ENCODE measurements at regions not wholly inside any gene's neighbourhood (a gene's known extent, or its start where the extent isn't known, plus 50 kb on each side); places are given as distances from the start of the nearest gene placed in this dataset.
"Not testable (repeated sequence)": the region's sequence is repeated elsewhere in the genome, so short reads cannot be mapped to it uniquely, and the experiment has no call there.

DNA sequence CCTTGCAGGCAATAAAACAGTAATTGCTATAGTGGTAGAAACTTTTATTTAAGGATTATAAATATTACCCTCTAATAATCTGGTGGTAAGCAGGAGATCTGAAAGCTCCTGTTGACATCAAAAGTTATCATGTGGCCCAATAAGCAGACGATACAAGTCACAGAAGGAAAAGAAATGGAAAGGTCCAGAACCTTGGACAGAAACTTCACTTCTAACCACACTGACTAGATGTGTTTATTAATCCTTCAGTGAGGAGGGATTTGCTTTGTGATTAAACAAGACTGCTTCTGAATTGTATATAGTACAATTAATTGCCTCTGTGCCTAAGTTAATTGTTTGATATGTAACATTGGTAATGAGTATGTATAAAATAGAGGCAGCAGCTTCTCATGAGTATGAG is 652.7 kb upstream of the MIS18BP1 start:
- TF ChIP-seq, protein P1, sequence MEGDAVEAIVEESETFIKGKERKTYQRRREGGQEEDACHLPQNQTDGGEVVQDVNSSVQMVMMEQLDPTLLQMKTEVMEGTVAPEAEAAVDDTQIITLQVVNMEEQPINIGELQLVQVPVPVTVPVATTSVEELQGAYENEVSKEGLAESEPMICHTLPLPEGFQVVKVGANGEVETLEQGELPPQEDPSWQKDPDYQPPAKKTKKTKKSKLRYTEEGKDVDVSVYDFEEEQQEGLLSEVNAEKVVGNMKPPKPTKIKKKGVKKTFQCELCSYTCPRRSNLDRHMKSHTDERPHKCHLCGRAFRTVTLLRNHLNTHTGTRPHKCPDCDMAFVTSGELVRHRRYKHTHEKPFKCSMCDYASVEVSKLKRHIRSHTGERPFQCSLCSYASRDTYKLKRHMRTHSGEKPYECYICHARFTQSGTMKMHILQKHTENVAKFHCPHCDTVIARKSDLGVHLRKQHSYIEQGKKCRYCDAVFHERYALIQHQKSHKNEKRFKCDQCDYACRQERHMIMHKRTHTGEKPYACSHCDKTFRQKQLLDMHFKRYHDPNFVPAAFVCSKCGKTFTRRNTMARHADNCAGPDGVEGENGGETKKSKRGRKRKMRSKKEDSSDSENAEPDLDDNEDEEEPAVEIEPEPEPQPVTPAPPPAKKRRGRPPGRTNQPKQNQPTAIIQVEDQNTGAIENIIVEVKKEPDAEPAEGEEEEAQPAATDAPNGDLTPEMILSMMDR (IDR thresholded peaks at IDR 0.05; ENCODE audit: low read depth, low read length): no peak
- H3K4me3 ChIP-seq (ENCODE audit: low read depth, low read length): no peak overlapping the region

DNA sequence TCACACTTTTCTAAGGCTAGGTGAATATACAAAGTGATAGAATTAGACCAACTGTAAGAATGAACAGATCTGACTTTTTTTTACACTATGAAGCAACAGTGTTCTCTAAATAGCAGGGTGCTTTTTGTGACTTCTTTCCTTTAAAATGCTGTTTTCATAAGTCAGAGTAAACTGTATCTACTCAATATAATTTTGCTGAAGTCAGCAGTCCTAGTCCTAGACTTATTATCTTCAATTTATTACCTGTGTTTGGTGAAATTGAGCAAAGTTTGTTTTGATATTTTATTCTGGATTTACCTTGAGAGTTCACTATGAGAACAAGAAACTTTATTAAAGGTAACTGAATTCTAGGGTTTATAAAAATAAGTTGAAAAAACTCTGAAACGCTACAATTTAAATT is 651.3 kb upstream of the MIS18BP1 start:
- TF ChIP-seq, protein P1 (IDR thresholded peaks at IDR 0.05; ENCODE audit: low read depth, low read length): no peak
- no peak overlapping the region for H3K4me3 ChIP-seq (ENCODE audit: low read depth, low read length)

DNA sequence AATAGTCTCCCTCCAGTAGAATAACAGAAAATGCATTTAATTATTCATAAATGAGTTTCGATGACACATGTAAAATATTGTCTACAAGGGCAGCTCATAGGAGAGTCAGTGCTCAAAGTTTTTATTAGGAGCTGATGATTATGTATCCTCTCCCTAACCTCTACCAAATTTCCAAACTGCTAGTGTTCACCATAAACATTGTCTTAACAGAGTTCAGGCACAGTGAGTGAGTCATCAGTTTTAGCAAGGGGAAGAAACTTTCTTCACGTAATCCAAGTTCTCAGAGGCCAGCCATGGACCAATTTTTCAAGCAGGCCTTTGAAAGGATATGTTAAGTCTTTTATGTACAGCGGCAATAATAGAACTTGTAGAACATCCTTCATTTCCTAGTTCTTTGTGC is 649.2 kb upstream of the MIS18BP1 start:
- TF ChIP-seq, protein P1 (IDR thresholded peaks at IDR 0.05; ENCODE audit: low read depth, low read length): no peak

DNA sequence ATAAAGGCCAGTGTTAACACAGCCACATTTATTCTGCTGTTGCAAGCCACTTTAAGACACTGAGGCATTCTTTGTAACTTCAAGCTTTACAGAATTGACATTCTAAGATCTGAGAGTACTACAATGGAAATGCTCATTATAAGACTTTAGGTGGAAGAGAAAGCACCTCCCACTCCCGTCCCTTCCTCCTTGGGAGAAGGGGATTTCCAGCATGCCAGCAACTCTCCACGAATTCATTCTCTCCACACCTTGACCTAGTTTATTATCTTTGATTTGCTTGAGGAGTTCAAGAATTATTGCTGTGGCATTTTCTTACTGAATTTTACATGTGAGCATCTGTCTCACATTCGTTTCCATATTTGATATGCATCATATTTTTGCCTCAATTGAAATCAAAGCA is 644.4 kb upstream of the MIS18BP1 start:
- TF ChIP-seq, protein P1 (IDR thresholded peaks at IDR 0.05; ENCODE audit: low read depth, low read length): no peak
- H3K4me3 ChIP-seq (ENCODE audit: low read depth, low read length): no peak overlapping the region

More for the DNA sequence above, 649.2 kb upstream of the MIS18BP1 start:
- no peak overlapping the region for H3K4me3 ChIP-seq (ENCODE audit: low read depth, low read length)

DNA sequence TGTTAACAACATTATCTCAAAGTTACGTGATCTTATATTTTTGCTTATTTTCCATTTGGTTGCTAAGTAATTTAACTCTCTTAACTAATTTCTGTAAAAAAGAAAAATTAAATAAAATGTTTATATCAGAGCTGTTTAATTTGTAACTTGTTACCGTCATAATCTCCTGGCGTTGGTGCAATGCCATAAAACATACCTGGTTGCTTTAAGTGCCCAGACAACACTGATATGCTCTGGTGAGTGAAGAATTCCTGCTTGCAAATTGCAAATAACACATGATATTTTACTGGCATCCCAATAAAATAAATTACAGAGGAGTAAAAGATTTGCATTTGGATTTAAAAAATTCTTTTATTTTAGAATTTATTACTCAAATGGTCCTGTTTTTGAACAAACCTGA is 640.1 kb upstream of the MIS18BP1 start:
- TF ChIP-seq, protein P1 (IDR thresholded peaks at IDR 0.05; ENCODE audit: low read depth, low read length): no peak
- H3K4me3 ChIP-seq (ENCODE audit: low read depth, low read length): no peak overlapping the region

DNA sequence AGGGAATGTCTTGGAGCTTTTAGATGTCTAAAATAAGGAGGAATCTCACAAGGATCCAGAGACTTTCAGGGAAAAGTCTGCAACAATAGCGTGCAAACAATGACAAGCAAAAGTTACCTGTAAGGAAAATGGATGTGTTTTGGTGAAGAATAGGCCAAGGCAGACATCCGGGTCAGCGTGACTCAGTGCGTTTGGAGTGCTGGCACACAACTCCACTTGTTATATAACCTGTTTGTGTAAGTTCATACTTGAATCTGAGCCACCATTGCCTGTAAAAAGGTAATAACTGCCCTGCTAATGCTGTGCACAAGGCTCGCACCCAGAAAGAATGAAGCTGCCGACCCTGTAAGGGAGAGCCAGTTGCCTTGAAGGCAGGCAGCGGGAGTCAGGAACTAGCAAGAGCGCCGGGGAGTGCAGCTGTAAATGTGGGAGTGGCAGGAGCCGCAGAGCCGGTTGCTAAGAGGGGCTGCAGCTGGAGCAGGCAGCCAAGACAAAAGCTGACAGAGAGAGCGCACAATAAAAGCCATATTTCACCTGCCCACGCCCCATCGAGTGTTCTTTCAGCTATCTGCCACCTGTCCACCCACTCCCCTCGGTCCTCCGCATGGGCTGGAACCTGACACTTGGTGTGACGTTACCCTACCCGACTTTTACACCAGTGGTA is 638.5 kb upstream of the MIS18BP1 start:
- TF ChIP-seq, protein P1 (IDR thresholded peaks at IDR 0.05; ENCODE audit: low read depth, low read length): no peak
- H3K4me3 ChIP-seq (ENCODE audit: low read depth, low read length): no peak overlapping the region

DNA sequence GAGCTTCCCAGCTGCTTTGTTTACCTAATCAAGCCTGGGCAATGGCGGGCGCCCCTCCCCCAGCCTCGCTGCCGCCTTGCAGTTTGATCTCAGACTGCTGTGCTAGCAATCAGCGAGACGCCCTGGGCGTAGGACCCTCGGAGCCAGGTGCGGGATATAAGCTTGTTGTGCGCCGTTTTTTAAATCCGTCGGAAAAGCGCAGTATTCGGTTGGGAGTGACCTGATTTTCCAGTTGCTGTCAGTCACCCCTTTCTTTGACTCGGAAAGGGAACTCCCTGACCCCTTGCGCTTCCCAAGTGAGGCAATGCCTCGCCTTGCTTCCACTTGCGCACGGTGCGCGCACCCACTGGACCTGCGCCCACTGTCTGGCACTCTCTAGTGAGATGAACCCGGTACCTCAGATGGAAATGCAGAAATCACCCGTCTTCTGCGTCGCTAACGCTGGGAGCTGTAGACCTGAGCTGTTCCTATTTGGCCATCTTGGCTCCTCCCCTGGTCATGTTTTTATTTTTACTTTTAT is 635.8 kb upstream of the MIS18BP1 start:
- not testable (repeated sequence) for H3K4me3 ChIP-seq (ENCODE audit: low read depth, low read length)

DNA sequence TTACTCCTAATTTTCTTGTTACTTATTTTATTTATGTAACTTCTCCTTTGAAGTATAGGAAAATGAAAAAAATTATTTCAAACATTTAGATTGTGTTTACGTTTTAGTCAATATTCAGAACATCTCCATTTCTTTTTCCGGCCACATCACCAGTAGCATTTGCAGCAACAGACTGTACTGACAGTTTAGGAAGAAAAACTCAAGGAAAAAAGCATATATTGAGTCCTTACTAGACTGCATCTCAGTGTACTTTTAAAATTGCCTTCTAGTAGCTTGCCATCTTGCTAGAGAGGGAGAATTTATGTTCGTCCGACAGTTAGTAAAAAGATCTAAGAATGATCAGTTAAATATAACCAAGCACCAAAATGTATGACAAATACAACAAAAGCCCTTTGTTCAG is 625.0 kb upstream of the MIS18BP1 start:
- H3K4me3 ChIP-seq (ENCODE audit: low read depth, low read length): no peak overlapping the region
- TF ChIP-seq, protein P1 (IDR thresholded peaks at IDR 0.05; ENCODE audit: low read depth, low read length): no peak

Data from WI38 (cell line).